COLO668 (cell line): ENCODE measurements at regions not wholly inside any gene's neighbourhood (a gene's known extent, or its start where the extent isn't known, plus 50 kb on each side); places are given as distances from the start of the nearest gene placed in this dataset.

Experiments used
- DNase-seq: peaks from one replicate; lab custom pipeline; 2025; ENCODE audit not compliant: unreplicated experiment; lab: John Stamatoyannopoulos, UW

DNA sequence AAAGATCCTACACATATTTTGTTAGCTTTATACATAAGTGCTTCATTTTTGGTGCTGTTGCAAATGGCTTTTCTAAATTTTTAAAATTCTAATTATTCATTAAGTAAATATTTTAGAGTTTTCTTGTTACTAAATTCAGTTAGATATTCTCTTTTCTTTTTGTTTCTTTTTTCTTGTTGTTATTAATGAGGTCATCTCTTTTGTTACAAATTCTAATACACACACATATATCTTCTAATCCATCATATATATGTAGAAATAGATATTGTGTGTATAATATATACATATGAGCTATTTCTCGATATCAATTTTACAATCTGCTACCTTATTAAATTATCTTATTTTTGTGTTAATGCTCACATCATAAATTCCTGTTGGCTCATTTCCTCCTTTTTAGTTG is 255.9 kb downstream of the GALR1 start:
- DNase-seq, result no peak

DNA sequence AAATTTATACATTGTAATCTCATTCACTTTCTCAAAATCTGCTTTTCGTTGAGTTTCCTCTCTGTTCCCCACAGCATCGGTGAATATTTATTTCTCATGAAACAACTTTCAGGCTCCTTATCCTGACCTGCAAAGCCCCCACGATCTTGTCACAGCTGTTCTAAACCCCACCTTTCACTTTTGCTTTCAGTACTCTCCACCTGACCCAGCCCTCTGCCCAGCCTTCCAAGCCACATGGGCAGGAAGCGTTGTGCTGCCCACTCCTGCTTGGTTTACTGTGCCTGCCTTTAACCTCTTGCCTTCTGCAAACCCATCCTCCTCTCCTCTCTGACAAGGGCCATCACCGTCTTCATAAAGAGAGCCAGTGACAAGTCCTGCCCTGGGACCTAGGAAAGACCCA is 262.5 kb downstream of the GALR1 start:
- no peak for DNase-seq

DNA sequence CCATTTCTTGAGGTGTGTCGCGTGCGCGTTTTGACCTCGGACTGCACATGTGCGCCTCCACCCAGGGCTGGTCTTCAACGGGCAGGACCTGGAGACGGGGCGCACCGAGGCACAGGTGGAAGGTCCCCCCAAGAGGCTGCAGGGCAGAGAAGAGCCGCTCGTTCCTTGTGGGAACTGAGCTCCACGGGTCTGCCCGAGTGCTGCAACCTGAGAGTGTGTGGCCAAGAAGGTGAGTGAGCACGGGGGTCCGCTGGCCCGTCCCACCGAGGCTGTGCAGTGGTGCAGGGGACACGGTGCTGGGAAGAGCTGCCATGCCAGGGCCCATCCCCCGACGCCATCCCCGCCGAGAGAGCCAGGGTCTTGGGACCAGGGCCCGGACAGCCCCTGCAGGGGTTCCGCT is 268.3 kb downstream of the GALR1 start:
- DNase-seq, result no peak

DNA sequence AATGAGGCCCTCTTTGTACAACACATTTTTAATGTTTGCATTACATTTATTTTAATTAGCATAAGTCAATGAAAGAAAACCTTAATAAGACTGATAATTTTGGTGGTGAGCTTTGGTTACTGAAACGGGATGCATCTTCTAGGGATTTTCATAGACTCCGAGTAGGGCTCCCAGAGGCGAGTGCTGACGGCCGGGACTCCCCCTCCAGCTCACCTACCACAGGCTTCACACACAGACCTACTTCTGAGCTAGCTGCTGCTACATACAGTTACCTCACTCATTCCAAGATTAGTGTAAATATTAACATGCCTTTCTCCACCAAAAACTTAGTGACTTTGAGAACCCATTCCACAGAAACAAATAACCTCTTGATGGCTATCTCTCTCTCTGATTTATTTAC is 271.1 kb downstream of the GALR1 start:
- DNase-seq, result no peak

DNA sequence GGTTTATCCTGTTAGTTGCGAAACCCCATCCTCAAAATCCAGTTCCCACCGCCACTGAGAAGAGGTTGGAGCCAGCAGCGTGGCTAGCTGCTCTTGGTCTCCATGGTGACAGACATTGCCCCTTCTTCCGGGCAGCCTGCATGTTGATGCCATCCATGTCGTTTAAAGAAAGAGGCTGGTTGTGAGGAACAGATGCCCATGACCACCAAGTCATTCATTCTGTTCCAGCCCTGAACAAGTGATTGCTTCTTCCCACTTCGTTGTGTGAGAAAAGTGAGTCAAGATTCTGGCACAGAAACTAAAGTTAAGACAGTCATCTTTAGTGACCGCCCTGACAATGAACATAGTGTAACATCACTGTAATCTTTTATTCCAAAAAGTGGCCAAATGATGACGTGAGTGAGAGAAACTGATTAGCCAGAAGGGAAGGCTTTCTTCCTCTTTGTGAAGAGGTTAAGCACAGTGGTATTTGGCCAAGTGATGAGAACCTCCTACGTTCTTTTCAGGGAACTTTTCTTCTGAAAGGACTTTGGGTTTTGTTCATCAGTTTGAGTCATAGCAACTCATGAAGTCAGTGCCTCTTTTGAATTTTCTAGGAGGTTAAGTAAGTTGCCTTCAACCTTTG is 272.5 kb downstream of the GALR1 start:
- no peak for DNase-seq

GRCh38 chr18:77524909-77525308 is 275.3 kb downstream of the GALR1 start:
- no peak for DNase-seq

- DNase-seq, result no peak
Measured at GRCh38 chr18:77526962-77527361, 277.3 kb downstream of the GALR1 start.

GRCh38 chr18:77528872-77529271 is 279.2 kb downstream of the GALR1 start:
- no peak for DNase-seq

DNA sequence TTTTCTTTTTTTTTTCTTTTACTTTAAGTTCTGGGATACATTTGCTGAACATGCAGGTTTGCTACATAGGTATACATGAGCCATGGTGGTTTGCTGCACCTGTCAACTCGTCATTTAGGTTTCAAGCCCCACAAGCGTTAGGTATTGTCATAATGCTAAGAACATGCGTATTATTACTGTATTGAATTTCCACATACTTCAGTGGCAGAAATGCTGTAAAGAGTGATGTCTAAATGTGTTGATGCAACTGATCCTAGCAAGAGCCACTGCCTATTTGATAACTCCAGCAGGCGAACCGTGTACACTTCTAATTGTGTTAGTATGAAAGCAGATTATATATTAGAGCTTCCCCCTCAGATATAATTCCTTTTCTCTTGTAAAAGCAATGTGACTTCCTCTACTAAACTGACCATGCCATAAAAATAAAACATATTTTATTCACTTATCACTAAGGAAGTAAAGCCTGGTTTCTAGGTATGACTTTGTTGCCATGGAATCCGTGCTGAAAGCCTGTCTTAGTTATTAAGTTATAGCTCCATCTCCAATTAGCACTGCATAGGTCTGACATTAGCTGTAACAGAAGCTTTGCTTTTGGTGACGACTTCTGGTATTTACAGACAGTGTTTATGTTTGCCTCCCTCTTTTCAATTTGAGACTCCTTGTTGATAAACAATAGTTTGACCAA is 280.0 kb downstream of the GALR1 start:
- no peak for DNase-seq

DNA sequence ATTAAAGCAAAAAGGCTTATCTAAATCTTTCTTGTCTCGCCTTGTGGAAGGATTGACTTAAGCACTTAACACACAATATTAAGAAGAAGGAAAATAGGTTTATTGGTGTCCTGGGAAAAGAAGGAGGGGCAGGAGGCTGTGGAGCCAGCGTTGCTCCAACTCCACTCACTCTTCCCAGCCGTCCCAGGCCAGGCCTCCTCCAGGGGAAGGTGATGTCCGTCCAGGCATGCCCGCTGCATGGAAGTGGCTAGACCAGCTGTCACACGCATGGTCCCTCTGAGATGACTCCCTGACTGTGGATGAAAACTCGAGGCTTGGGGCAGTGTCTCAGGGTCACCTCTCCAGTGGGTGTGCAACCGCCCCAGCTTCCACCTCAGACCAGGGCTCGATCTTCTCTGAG is 281.1 kb downstream of the GALR1 start:
- no peak for DNase-seq

GRCh38 chr18:77539860-77540259 is 290.2 kb downstream of the GALR1 start:
- no peak for DNase-seq

DNA sequence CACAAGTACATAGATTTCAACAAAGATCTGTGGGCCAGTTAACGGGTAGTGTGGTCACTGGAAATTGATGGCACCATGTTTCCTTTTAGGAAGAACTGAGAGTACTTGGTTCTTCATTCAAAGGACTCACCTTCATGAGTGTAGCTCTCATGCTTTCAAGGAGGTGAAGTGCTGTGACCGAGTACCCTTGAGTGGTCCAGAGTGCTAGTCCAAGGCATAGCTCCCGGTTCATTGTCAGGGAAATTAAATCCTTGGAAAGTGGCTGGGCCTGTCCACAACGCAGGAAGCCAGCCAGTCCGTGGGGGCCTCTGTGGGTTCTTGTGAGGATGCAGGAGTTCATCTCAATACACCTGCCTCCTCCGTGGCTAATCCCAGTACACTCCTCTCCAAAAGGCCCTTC is 295.1 kb downstream of the GALR1 start:
- no peak for DNase-seq

- no peak for DNase-seq
Measured at GRCh38 chr18:77547757-77548156, 298.1 kb downstream of the GALR1 start.

- DNase-seq, result no peak
Measured at GRCh38 chr18:77548790-77549420, 299.3 kb downstream of the GALR1 start.

- DNase-seq, result no peak
Measured at GRCh38 chr18:77550625-77551024, 301.0 kb downstream of the GALR1 start.

DNA sequence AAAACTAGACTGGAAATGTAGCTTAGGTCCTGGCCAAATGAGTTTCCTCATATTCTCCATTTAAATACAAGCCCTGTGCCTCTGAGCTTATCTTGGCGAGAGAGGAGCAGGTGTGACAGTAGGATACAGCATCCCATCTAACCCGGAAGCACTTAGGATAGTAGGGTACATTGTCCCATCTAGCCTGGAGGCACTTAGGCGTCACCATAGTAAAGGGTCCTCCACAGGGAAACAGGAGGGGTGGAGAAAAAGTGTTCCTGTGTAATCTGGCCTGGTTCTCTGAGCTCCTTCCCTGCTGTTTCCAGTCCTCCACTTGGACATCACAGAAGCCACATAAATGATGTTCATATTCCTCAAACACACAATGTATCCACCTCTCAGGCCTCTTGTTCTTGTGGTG is 301.4 kb downstream of the GALR1 start:
- DNase-seq, result no peak

DNA sequence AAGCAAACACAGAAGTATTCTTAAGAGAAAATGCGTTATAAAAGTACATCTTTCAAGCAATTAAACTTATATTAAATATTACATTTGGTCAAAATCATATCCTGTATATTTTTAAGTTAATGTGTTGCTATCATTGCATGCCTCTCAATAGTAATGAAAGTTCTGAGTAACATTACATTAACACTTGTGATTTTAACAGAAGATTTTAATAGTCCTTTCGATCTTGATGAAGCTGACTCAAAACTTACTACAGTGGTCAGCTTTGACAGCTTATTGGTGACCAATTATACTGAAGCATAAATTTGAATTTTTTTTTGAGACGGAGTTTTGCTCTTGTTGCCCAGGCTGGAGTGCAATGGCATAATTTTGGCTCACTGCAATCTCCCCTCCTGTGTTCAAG is 303.3 kb downstream of the GALR1 start:
- no peak for DNase-seq

GRCh38 chr18:77554061-77554460 is 304.4 kb downstream of the GALR1 start:
- no peak for DNase-seq

GRCh38 chr18:77557046-77557587 is 307.5 kb downstream of the GALR1 start:
- DNase-seq, result no peak

GRCh38 chr18:77559274-77559910 is 309.7 kb downstream of the GALR1 start:
- DNase-seq, result no peak

DNA sequence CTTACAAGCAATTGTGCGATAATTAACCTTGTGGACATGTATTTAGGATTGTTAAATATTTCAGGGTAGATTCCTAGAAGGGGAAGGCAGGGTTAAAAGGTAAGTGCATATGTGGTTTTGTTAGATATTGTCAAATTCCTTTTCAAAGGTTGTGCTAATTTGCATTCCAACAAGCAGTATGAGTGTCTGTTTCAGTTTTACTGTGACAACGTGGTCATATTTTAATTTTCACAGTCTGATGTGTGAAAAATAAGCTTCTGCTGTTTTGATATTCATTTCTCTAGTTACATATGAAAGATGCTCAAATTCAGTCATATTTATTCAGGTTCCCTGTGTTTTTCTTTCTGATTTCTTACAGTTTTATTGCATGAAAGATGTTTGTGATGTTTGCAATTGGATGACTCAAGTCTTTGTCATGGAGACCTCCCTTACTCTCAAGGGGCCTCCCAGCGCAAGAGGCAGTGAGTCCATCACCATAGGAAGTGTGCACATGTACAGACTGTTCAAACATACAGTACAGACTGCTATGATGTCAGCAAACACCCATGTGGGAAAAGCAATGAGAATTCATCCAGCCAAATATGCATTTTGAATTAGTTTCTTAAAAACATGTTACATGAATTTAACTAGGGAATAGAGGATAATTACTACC is 310.8 kb downstream of the GALR1 start:
- DNase-seq, result no peak
